ENCODE measurements at regions not wholly inside any gene's neighbourhood (a gene's known extent, or its start where the extent isn't known, plus 50 kb on each side); places are given as distances from the start of the nearest gene placed in this dataset.

DNA sequence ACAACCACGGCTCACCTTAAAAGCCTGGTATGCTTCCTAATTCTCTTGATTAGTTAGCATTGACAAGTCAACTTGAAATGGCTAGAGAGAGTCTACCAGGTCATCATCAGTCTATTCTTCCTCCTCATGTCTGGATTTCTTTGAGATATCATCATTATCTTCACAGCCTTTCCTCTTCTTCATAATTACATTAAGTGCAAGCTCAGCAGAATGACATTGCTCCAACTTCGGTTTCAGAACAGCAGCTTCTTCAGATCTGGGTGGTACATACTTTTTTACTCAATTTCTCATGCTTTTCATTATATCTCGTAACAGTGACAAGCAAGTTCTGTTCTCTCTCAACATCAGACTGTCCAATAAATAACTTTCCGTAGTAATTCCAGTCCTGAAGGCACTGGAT, 337.5 kb upstream of the TENM3 start:
- TF ChIP-seq, protein P1, sequence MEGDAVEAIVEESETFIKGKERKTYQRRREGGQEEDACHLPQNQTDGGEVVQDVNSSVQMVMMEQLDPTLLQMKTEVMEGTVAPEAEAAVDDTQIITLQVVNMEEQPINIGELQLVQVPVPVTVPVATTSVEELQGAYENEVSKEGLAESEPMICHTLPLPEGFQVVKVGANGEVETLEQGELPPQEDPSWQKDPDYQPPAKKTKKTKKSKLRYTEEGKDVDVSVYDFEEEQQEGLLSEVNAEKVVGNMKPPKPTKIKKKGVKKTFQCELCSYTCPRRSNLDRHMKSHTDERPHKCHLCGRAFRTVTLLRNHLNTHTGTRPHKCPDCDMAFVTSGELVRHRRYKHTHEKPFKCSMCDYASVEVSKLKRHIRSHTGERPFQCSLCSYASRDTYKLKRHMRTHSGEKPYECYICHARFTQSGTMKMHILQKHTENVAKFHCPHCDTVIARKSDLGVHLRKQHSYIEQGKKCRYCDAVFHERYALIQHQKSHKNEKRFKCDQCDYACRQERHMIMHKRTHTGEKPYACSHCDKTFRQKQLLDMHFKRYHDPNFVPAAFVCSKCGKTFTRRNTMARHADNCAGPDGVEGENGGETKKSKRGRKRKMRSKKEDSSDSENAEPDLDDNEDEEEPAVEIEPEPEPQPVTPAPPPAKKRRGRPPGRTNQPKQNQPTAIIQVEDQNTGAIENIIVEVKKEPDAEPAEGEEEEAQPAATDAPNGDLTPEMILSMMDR (IDR thresholded peaks at IDR 0.05 in 8 of 11, conservative IDR thresholded peaks at IDR 0.05 in 3 of 11), result no peak
- TF ChIP-seq POLR2AphosphoS5 (IDR thresholded peaks at IDR 0.05) (no peak), POLR2A (IDR thresholded peaks at IDR 0.05) (no peak)
